C4-2B (cell line): ENCODE measurements at regions not wholly inside any gene's neighbourhood (a gene's known extent, or its start where the extent isn't known, plus 50 kb on each side); places are given as distances from the start of the nearest gene placed in this dataset.
"Not testable (repeated sequence)": the region's sequence is repeated elsewhere in the genome, so short reads cannot be mapped to it uniquely, and the experiment has no call there.

Source experiments
- CTCF ChIP-seq: fragments of 450-650 bp; conservative IDR thresholded peaks from 2 replicates; pipeline ENCODE4 v1.5.1; 2017; ENCODE audit warnings: mild to moderate bottlenecking
- ZFX ChIP-seq: fragments of 450-650 bp; IDR thresholded peaks from 2 replicates; pipeline ENCODE4 v1.6.1; 2017

- not testable (repeated sequence) for TF ChIP-seq CTCF, ZFX
These were observed 178.9 kb downstream of the KLRB1 start for GRCh38 chr12:9428856-9429255.
